ENCODE measurements at regions not wholly inside any gene's neighbourhood (a gene's known extent, or its start where the extent isn't known, plus 50 kb on each side); places are given as distances from the start of the nearest gene placed in this dataset.
A peak's percentile ranks its signal among the peaks of the same experiment; 100 is the strongest.

DNA sequence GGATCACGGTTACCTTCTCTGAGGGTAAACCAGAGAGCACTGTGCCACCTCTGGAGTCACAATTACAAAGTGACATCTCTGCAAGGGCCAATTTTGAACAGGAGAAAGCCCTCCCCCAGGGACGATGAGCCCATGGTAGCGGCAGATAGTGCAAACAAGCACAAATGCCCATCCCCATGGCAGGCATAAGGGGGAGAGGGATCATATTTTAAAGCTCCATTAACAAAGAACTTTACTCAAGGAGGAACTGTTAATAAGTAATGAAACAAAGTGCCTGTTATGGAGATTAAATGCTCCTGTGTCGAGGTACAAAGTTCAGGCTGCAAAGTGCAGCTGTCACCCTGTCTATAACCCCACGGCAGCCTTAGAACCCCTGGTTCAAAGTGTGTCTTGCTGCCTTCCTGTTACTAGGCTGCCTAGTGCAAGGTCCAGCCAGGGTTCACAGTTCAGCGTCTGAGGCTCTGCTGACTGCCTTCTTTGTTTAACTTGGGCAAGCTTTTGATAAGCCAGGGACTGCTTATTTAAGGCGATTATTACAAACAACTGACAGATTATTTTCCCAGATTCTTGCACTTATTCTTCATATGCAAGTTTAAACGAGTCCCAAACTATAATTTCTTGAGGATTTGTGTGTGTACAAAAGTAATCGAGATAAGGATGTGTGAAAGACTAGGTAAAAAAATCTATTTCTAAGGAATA, 75.7 kb upstream of the NRIP1 start (continued):
- 0 out of 2 replicates have a peak, but pooled peaks have one; percentile 39 for TF ChIP-seq ZNF274 (CRISPR knock-in tag; IDR thresholded peaks at IDR 0.05)
- peak; percentile 86 for TF ChIP-seq ZNF124 (CRISPR knock-in tag; IDR thresholded peaks at IDR 0.05)
- no peak for TF ChIP-seq PLRG1 (conservative IDR thresholded peaks at IDR 0.05)
- no peak for TF ChIP-seq HMGA1 (CRISPR knock-in tag; conservative IDR thresholded peaks at IDR 0.05)
- peak; percentile 77 for TF ChIP-seq ZNF691 (CRISPR knock-in tag; IDR thresholded peaks at IDR 0.05; ENCODE audit: borderline replicate concordance, low read depth)
- TF ChIP-seq ZNF468 (CRISPR knock-in tag; IDR thresholded peaks at IDR 0.05), result no peak
- TF ChIP-seq, protein P1, sequence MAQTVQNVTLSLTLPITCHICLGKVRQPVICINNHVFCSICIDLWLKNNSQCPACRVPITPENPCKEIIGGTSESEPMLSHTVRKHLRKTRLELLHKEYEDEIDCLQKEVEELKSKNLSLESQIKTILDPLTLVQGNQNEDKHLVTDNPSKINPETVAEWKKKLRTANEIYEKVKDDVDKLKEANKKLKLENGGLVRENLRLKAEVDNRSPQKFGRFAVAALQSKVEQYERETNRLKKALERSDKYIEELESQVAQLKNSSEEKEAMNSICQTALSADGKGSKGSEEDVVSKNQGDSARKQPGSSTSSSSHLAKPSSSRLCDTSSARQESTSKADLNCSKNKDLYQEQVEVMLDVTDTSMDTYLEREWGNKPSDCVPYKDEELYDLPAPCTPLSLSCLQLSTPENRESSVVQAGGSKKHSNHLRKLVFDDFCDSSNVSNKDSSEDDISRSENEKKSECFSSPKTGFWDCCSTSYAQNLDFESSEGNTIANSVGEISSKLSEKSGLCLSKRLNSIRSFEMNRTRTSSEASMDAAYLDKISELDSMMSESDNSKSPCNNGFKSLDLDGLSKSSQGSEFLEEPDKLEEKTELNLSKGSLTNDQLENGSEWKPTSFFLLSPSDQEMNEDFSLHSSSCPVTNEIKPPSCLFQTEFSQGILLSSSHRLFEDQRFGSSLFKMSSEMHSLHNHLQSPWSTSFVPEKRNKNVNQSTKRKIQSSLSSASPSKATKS (CRISPR knock-in tag; IDR thresholded peaks at IDR 0.05), result peak; percentile 89
- TF ChIP-seq ZNF709 (CRISPR knock-in tag; IDR thresholded peaks at IDR 0.05), result peak; percentile 58; the same call in 1 of the 2 replicates
- TF ChIP-seq, protein P2, sequence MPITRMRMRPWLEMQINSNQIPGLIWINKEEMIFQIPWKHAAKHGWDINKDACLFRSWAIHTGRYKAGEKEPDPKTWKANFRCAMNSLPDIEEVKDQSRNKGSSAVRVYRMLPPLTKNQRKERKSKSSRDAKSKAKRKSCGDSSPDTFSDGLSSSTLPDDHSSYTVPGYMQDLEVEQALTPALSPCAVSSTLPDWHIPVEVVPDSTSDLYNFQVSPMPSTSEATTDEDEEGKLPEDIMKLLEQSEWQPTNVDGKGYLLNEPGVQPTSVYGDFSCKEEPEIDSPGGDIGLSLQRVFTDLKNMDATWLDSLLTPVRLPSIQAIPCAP (CRISPR knock-in tag; IDR thresholded peaks at IDR 0.05; ENCODE audit: low read depth), result no peak
- TF ChIP-seq, protein P3, sequence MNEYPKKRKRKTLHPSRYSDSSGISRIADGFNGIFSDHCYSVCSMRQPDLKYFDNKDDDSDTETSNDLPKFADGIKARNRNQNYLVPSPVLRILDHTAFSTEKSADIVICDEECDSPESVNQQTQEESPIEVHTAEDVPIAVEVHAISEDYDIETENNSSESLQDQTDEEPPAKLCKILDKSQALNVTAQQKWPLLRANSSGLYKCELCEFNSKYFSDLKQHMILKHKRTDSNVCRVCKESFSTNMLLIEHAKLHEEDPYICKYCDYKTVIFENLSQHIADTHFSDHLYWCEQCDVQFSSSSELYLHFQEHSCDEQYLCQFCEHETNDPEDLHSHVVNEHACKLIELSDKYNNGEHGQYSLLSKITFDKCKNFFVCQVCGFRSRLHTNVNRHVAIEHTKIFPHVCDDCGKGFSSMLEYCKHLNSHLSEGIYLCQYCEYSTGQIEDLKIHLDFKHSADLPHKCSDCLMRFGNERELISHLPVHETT (CRISPR knock-in tag; conservative IDR thresholded peaks at IDR 0.05), result no peak
- no peak for TF ChIP-seq ZNF280B (CRISPR knock-in tag; IDR thresholded peaks at IDR 0.05; ENCODE audit: borderline replicate concordance)
- TF ChIP-seq, protein P4, sequence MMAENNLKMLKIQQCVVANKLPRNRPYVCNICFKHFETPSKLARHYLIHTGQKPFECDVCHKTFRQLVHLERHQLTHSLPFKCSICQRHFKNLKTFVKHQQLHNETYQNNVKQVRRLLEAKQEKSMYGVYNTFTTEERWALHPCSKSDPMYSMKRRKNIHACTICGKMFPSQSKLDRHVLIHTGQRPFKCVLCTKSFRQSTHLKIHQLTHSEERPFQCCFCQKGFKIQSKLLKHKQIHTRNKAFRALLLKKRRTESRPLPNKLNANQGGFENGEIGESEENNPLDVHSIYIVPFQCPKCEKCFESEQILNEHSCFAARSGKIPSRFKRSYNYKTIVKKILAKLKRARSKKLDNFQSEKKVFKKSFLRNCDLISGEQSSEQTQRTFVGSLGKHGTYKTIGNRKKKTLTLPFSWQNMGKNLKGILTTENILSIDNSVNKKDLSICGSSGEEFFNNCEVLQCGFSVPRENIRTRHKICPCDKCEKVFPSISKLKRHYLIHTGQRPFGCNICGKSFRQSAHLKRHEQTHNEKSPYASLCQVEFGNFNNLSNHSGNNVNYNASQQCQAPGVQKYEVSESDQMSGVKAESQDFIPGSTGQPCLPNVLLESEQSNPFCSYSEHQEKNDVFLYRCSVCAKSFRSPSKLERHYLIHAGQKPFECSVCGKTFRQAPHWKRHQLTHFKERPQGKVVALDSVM (CRISPR knock-in tag; IDR thresholded peaks at IDR 0.05), result peak; percentile 37; the same call in 1 of the 2 replicates
- TF ChIP-seq, protein P5, sequence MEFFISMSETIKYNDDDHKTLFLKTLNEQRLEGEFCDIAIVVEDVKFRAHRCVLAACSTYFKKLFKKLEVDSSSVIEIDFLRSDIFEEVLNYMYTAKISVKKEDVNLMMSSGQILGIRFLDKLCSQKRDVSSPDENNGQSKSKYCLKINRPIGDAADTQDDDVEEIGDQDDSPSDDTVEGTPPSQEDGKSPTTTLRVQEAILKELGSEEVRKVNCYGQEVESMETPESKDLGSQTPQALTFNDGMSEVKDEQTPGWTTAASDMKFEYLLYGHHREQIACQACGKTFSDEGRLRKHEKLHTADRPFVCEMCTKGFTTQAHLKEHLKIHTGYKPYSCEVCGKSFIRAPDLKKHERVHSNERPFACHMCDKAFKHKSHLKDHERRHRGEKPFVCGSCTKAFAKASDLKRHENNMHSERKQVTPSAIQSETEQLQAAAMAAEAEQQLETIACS (CRISPR knock-in tag; IDR thresholded peaks at IDR 0.05), result no peak
- TF ChIP-seq, protein P6, sequence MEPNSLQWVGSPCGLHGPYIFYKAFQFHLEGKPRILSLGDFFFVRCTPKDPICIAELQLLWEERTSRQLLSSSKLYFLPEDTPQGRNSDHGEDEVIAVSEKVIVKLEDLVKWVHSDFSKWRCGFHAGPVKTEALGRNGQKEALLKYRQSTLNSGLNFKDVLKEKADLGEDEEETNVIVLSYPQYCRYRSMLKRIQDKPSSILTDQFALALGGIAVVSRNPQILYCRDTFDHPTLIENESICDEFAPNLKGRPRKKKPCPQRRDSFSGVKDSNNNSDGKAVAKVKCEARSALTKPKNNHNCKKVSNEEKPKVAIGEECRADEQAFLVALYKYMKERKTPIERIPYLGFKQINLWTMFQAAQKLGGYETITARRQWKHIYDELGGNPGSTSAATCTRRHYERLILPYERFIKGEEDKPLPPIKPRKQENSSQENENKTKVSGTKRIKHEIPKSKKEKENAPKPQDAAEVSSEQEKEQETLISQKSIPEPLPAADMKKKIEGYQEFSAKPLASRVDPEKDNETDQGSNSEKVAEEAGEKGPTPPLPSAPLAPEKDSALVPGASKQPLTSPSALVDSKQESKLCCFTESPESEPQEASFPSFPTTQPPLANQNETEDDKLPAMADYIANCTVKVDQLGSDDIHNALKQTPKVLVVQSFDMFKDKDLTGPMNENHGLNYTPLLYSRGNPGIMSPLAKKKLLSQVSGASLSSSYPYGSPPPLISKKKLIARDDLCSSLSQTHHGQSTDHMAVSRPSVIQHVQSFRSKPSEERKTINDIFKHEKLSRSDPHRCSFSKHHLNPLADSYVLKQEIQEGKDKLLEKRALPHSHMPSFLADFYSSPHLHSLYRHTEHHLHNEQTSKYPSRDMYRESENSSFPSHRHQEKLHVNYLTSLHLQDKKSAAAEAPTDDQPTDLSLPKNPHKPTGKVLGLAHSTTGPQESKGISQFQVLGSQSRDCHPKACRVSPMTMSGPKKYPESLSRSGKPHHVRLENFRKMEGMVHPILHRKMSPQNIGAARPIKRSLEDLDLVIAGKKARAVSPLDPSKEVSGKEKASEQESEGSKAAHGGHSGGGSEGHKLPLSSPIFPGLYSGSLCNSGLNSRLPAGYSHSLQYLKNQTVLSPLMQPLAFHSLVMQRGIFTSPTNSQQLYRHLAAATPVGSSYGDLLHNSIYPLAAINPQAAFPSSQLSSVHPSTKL (CRISPR knock-in tag; IDR thresholded peaks at IDR 0.05), result peak; percentile 100
